SK-N-SH (cell line): ENCODE measurements at regions not wholly inside any gene's neighbourhood (a gene's known extent, or its start where the extent isn't known, plus 50 kb on each side); places are given as distances from the start of the nearest gene placed in this dataset.

Source experiments
- CTCF ChIA-PET: fragments of 300-600, 350-600 bp; formaldehyde crosslinking; extraction: SDS; loops from one replicate; lab custom pipeline; 2021; lab: Yijun Ruan, JAX
- POLR2A ChIA-PET: fragments of 350-600 bp; sonication (Branson Sonifier 250); formaldehyde crosslinking; extraction: SDS; loops from one replicate; lab custom pipeline; 2020; ENCODE audit warnings: antibody characterized with exemption, inconsistent platforms; lab: Yijun Ruan, JAX
- DNase-seq: peaks from one replicate; pipeline ENCODE4 v3.0.0; 2012
- H2AFZ ChIP-seq: fragments of 200-600 bp; sonication (generic); 2 replicates; pipeline ENCODE4 v1.8.1; 2016; ENCODE audit warnings: antibody characterized with exemption, mild to moderate bottlenecking, low read depth
- H3F3A ChIP-seq: fragments of 200-600 bp; sonication (generic); replicated peaks from 2 replicates; pipeline ENCODE3; 2016; ENCODE audit warnings: antibody characterized with exemption, mild to moderate bottlenecking; ENCODE audit not compliant: insufficient read depth
- H3K27ac ChIP-seq, 2 experiments: fragments of 200-500 bp in 1 of 2; fragments of 200-600 bp in 1 of 2; sonication (Bioruptor generic) in 1 of 2; sonication (generic), shearing (Covaris generic) in 1 of 2; 2 replicates each; pipeline versions ENCODE4 v1.5.1 to v1.6.1; 2014 to 2016; ENCODE audit warnings: low read depth in 2 of 2, inconsistent platforms in 1 of 2, low read length in 1 of 2, mild to moderate bottlenecking in 1 of 2, mixed read lengths in 1 of 2
- H3K27me3 ChIP-seq: fragments of 200-600 bp; sonication (generic), shearing (Covaris generic); 2 replicates; pipeline ENCODE4 v1.6.1; 2016; ENCODE audit warnings: mixed run types; ENCODE audit not compliant: insufficient read depth
- H3K36me3 ChIP-seq, 2 experiments: fragments of 200-500 bp in 1 of 2; fragments of 200-600 bp in 1 of 2; sonication (Bioruptor generic) in 1 of 2; sonication (generic) in 1 of 2; replicated peaks in 1 of 2; 2 replicates each; pipeline versions ENCODE3 to v1.5.1; 2014 to 2016; ENCODE audit warnings: low read length in 1 of 2, mild to moderate bottlenecking in 1 of 2; ENCODE audit not compliant: insufficient read depth in 2 of 2, control insufficient read depth in 1 of 2
- H3K4me1 ChIP-seq, 2 experiments: fragments of 200-500 bp in 1 of 2; fragments of 200-600 bp in 1 of 2; sonication (Bioruptor generic) in 1 of 2; sonication (generic), shearing (Covaris generic) in 1 of 2; 2 replicates each; pipeline versions ENCODE4 v1.5.1 to v1.6.1; 2014 to 2016; ENCODE audit warnings: low read depth in 1 of 2, low read length in 1 of 2, mixed run types in 1 of 2; ENCODE audit not compliant: insufficient read depth in 2 of 2, control insufficient read depth in 1 of 2
- H3K4me2 ChIP-seq: fragments of 200-600 bp; sonication (generic), shearing (Covaris generic); 2 replicates; pipeline ENCODE4 v1.6.1; 2017; ENCODE audit warnings: mixed run types
- H3K4me3 ChIP-seq, 2 experiments: fragments of 200-500 bp in 1 of 2; fragments of 200-600 bp in 1 of 2; sonication (Bioruptor generic) in 1 of 2; sonication (generic), shearing (Covaris generic) in 1 of 2; 2 replicates each; pipeline versions ENCODE4 v1.5.1 to v1.8.1; 2014 to 2016; ENCODE audit warnings: low read depth in 2 of 2, inconsistent platforms in 1 of 2, low read length in 1 of 2, mild to moderate bottlenecking in 1 of 2, mixed read lengths in 1 of 2, moderate library complexity in 1 of 2
- H3K79me2 ChIP-seq: fragments of 200-600 bp; sonication (generic); 2 replicates; pipeline ENCODE4 v1.8.1; 2017; ENCODE audit warnings: mild to moderate bottlenecking; ENCODE audit not compliant: insufficient read depth
- H3K9ac ChIP-seq: fragments of 200-600 bp; sonication (generic); 2 replicates; pipeline ENCODE4 v1.6.1; 2017; ENCODE audit warnings: mixed run types
- H3K9me2 ChIP-seq: fragments of 200-600 bp; sonication (generic); 2 replicates; pipeline ENCODE4 v1.6.1; 2017; ENCODE audit warnings: mixed run types
- H3K9me3 ChIP-seq: fragments of 200-600 bp; sonication (generic); 2 replicates; pipeline ENCODE4 v1.6.1; 2017; ENCODE audit warnings: mixed run types, mild to moderate bottlenecking, moderate library complexity
- H4K20me1 ChIP-seq: fragments of 200-600 bp; sonication (generic); 2 replicates; pipeline ENCODE4 v1.6.1; 2017; ENCODE audit warnings: mild to moderate bottlenecking, mixed run types; ENCODE audit not compliant: insufficient read depth
- CHD2 ChIP-seq: fragments of 150-350 bp; IDR thresholded peaks from 2 replicates; pipeline ENCODE4 v1.6.1; 2018; ENCODE audit warnings: low read length; ENCODE audit not compliant: partially characterized antibody
- CTCF ChIP-seq: fragments of 200-600 bp; sonication (generic); IDR thresholded peaks from 2 replicates; pipeline ENCODE4 v1.6.1; 2017; ENCODE audit warnings: antibody characterized with exemption, mild to moderate bottlenecking, moderate library complexity
- EP300 ChIP-seq, 2 experiments: IDR thresholded peaks; 2 replicates each; pipeline versions ENCODE4 v1.4.0 to v1.6.1; 2012; ENCODE audit warnings: borderline replicate concordance in 1 of 2, low read depth in 1 of 2, low read length in 1 of 2
- EZH2phosphoT487 ChIP-seq: fragments of 200-600 bp; sonication (generic); IDR thresholded peaks from 2 replicates; pipeline ENCODE4 v1.6.1; 2017; ENCODE audit warnings: low read depth, mixed run types, mild to moderate bottlenecking, antibody characterized with exemption, moderate library complexity, borderline replicate concordance
- FOSL2 ChIP-seq: IDR thresholded peaks from 2 replicates; pipeline ENCODE4 v1.4.0; 2012; ENCODE audit warnings: low read depth, mild to moderate bottlenecking, moderate library complexity, borderline replicate concordance
- FOXJ3 ChIP-seq: sonication (generic); formaldehyde crosslinking; IDR thresholded peaks from 2 replicates; pipeline ENCODE4 v1.5.1; 2020; ENCODE audit warnings: mild to moderate bottlenecking, missing genetic modification reagents
- IRF3 ChIP-seq: fragments of 150-350 bp; IDR thresholded peaks from 2 replicates; pipeline ENCODE4 v1.6.1; 2016; ENCODE audit warnings: mild to moderate bottlenecking, low read depth, low read length
- MEF2A ChIP-seq: IDR thresholded peaks from 2 replicates; pipeline ENCODE4 v1.4.0; 2012; ENCODE audit warnings: low read depth, borderline replicate concordance
- NFIC ChIP-seq: IDR thresholded peaks from 2 replicates; pipeline ENCODE4 v1.4.0; 2012; ENCODE audit warnings: borderline replicate concordance
- NRF1 ChIP-seq: IDR thresholded peaks from 2 replicates; pipeline ENCODE4 v1.6.1; 2012; ENCODE audit warnings: low read depth, mild to moderate bottlenecking, low read length
- POLR2AphosphoS5 ChIP-seq: IDR thresholded peaks from 2 replicates; pipeline ENCODE4 v1.6.1; 2012; ENCODE audit warnings: low read depth, low read length
- RCOR1 ChIP-seq: fragments of 150-350 bp; IDR thresholded peaks from 2 replicates; pipeline ENCODE4 v1.6.1; 2017; ENCODE audit warnings: antibody characterized with exemption, low read length
- RFX5 ChIP-seq: IDR thresholded peaks from 2 replicates; pipeline ENCODE4 v1.6.1; 2012; ENCODE audit warnings: mild to moderate bottlenecking, improper control_type of control experiment, low read length
- TAF1 ChIP-seq: IDR thresholded peaks from 2 replicates; pipeline ENCODE4 v1.6.1; 2012; ENCODE audit warnings: low read depth, mild to moderate bottlenecking, low read length, moderate library complexity, borderline replicate concordance
- TCF12 ChIP-seq: IDR thresholded peaks from 2 replicates; pipeline ENCODE4 v1.4.0; 2012
- USF1 ChIP-seq: IDR thresholded peaks from 2 replicates; pipeline ENCODE4 v1.4.0; 2012; ENCODE audit warnings: low read depth, borderline replicate concordance
- USF2 ChIP-seq: fragments of 150-350 bp; IDR thresholded peaks from 2 replicates; pipeline ENCODE4 v1.6.1; 2017; ENCODE audit warnings: antibody characterized with exemption, low read length, low read depth, borderline replicate concordance
- YY1 ChIP-seq: IDR thresholded peaks from 2 replicates; pipeline ENCODE4 v1.4.0; 2012; ENCODE audit warnings: low read depth, mild to moderate bottlenecking
- ZBTB33 ChIP-seq: IDR thresholded peaks from 2 replicates; pipeline ENCODE4 v1.4.0; 2012; ENCODE audit warnings: low read depth, borderline replicate concordance
- WGBS: methylation state at CpG from one replicate; pipeline ENCODE4 v1.1.6; 2017; ENCODE audit warnings: low lambda C conversion rate; 5-methylcytosine and 5-hydroxymethylcytosine counted together

GRCh38 chr2:29991086-29991485 lies 69.7 kb upstream of the ALK start (continued):
- TF ChIP-seq USF2, result no peak
- TF ChIP-seq EP300 (IDR thresholded peaks at IDR 0.05; ENCODE audit: borderline replicate concordance in 1 of 2, low read depth in 1 of 2, low read length in 1 of 2), result no peak
- no peak for TF ChIP-seq MEF2A
- TF ChIP-seq ZBTB33, result no peak

- Histone ChIP-seq H3K9me3 (no peaks in the 10 kb centered on the region), H3K4me1 (no peaks in the 10 kb centered on the region), H3K79me2 (no peaks in the 10 kb centered on the region), H2AFZ (no peak overlapping the region), H3K4me2 (no peak overlapping the region), H4K20me1 (no peaks in the 10 kb centered on the region), H3K9me2 (no peaks in the 10 kb centered on the region), H3K4me3 (no peak overlapping the region), H3F3A (no peaks in the 10 kb centered on the region), H3K36me3 (no peaks in the 10 kb centered on the region), H3K27me3 (peaks cover 6% of the 10 kb centered on the region; the same call in 1 of the 2 replicates), H3K27ac (no peak overlapping the region), H3K9ac (no peak overlapping the region)
- CTCF ChIA-PET, result no interaction called here
- DNase-seq, result no peak
- 6% methylated on average over 1 of the region's 1 CpG for WGBS
- POLR2A ChIA-PET, result no interaction called here
- TF ChIP-seq FOSL2, result no peak
- no peak for TF ChIP-seq CTCF
- no peak for TF ChIP-seq EZH2phosphoT487
- no peak for TF ChIP-seq EP300 (IDR thresholded peaks at IDR 0.05; ENCODE audit: borderline replicate concordance in 1 of 2, low read depth in 1 of 2, low read length in 1 of 2)
- no peak for TF ChIP-seq POLR2AphosphoS5
- TF ChIP-seq IRF3, result no peak
- no peak for TF ChIP-seq USF1
- TF ChIP-seq TCF12, result no peak
- no peak for TF ChIP-seq TAF1
- no peak for TF ChIP-seq NRF1
- TF ChIP-seq YY1, result no peak
- no peak for TF ChIP-seq RCOR1
- TF ChIP-seq CHD2, result no peak
- TF ChIP-seq NFIC, result no peak
- no peak for TF ChIP-seq ZBTB33
- no peak for TF ChIP-seq FOXJ3 (CRISPR knock-in tag)
- TF ChIP-seq RFX5, result no peak
Observed at GRCh38 chr2:29995241-29995640, 73.9 kb upstream of the ALK start.
